ENCODE measurements at regions not wholly inside any gene's neighbourhood (a gene's known extent, or its start where the extent isn't known, plus 50 kb on each side); places are given as distances from the start of the nearest gene placed in this dataset.

- TF ChIP-seq MXI1 (IDR thresholded peaks at IDR 0.05; ENCODE audit: borderline replicate concordance, low read depth, low read length) (no peak), CTCF (conservative IDR thresholded peaks at IDR 0.05; ENCODE audit: low read depth, low read length) (no peak), POLR2A (IDR thresholded peaks at IDR 0.05; ENCODE audit: low read depth, low read length) (no peak), MAFK (IDR thresholded peaks at IDR 0.05; ENCODE audit: low read depth, low read length) (no peak), RCOR1 (IDR thresholded peaks at IDR 0.05; ENCODE audit: insufficient replicate concordance, low read length) (no peak), BHLHE40 (IDR thresholded peaks at IDR 0.05; ENCODE audit: low read depth, low read length) (no peak), NFE2L2 (IDR thresholded peaks at IDR 0.05; ENCODE audit: low read depth, low read length) (no peak), USF2 (IDR thresholded peaks at IDR 0.05; ENCODE audit: low read depth, low read length) (no peak), CEBPB (IDR thresholded peaks at IDR 0.05; ENCODE audit: low read depth, low read length) (no peak)
Observed at GRCh38 chr14:31935391-31935790, 141.7 kb upstream of the ARHGAP5 start.
